HCT116 (cell line): ENCODE measurements at regions not wholly inside any gene's neighbourhood (a gene's known extent, or its start where the extent isn't known, plus 50 kb on each side); places are given as distances from the start of the nearest gene placed in this dataset.

ENCODE experiments used
- ATAC-seq: fragments of 200-7000 bp; cut with Tn5 transposase; 2 replicates; pipeline ENCODE4 v1.9.1; 2020; ENCODE audit warnings: mild to moderate bottlenecking, moderate library complexity
- BruUV-seq: library from RNA; stranded (reverse); fragments of 400-500 nt; replicated peaks from 2 replicates; lab custom pipeline; 2021; lab: Mats Ljungman, UMichigan
- CTCF ChIA-PET: fragments of 300-600 bp; sonication (Branson Sonifier 250); formaldehyde crosslinking; loops from one replicate; lab custom pipeline; 2021; ENCODE audit warnings: antibody characterized with exemption; lab: Charles Lee
- POLR2A ChIA-PET: fragments of 300-600, 350-600 bp; sonication (Branson Sonifier 250); formaldehyde crosslinking; loops from one replicate; lab custom pipeline; 2021; ENCODE audit warnings: antibody characterized with exemption; lab: Charles Lee
- RAD21 ChIA-PET, 2 experiments: fragments of 300-600 bp; sonication (Branson Sonifier 250); formaldehyde crosslinking; loops; one replicate each; lab custom pipeline; 2023; ENCODE audit warnings: low total read pairs in 2 of 2; ENCODE audit not compliant: uncharacterized antibody in 2 of 2, unreplicated experiment in 2 of 2, low non-redundant PET in 1 of 2; lab: Charles Lee
- DNase-seq: peaks from one replicate; pipeline ENCODE4 v3.0.0-alpha.2; 2010; ENCODE audit warnings: low read depth, low spot score
- H2AFZ ChIP-seq: fragments of 200-600 bp; shearing (Covaris generic), sonication (generic); 2 replicates; pipeline ENCODE4 v1.6.1; 2017; ENCODE audit warnings: low read depth, mixed run types, mixed read lengths, antibody characterized with exemption, low read length; ENCODE audit not compliant: poor library complexity, severe bottlenecking
- H3K27ac ChIP-seq: 2 replicates; pipeline ENCODE4 v1.5.1; 2012; ENCODE audit warnings: low read depth, low read length
- H3K27me3 ChIP-seq: fragments of 200-600 bp; sonication (generic); 2 replicates; pipeline ENCODE4 v1.6.1; 2016; ENCODE audit warnings: mixed run types, low read length, mixed read lengths; ENCODE audit not compliant: insufficient read depth
- H3K36me3 ChIP-seq, 2 experiments: fragments of 200-500 bp in 1 of 2; fragments of 200-600 bp in 1 of 2; sonication (Bioruptor generic) in 1 of 2; sonication (generic) in 1 of 2; 2 replicates each; pipeline versions ENCODE4 v1.5.1 to v1.6.1; 2014 to 2016; ENCODE audit warnings: low read length in 2 of 2, inconsistent platforms in 1 of 2, mixed read lengths in 1 of 2, mixed run types in 1 of 2; ENCODE audit not compliant: insufficient read depth in 2 of 2, control insufficient read depth in 1 of 2
- H3K4me1 ChIP-seq, 2 experiments: fragments of 200-600 bp in 1 of 2; sonication (generic) in 1 of 2; 2 replicates each; pipeline versions ENCODE4 v1.5.1 to v1.6.1; 2012 to 2017; ENCODE audit warnings: low read length in 2 of 2, inconsistent platforms in 1 of 2, mild to moderate bottlenecking in 1 of 2, mixed read lengths in 1 of 2, mixed run types in 1 of 2, moderate library complexity in 1 of 2; ENCODE audit not compliant: insufficient read depth in 2 of 2, control insufficient read depth in 1 of 2
- H3K4me2 ChIP-seq: fragments of 200-600 bp; sonication (generic); 2 replicates; pipeline ENCODE4 v1.6.1; 2017; ENCODE audit warnings: mixed run types, low read length, mixed read lengths
- H3K4me3 ChIP-seq, 2 experiments: fragments of 200-600 bp in 1 of 2; sonication (generic) in 1 of 2; replicated peaks in 1 of 2; 2 replicates each; pipeline ENCODE4 v1.5.1; 2011 to 2016; ENCODE audit warnings: low read length in 2 of 2, control low read depth in 1 of 2, low read depth in 1 of 2, mild to moderate bottlenecking in 1 of 2, mixed read lengths in 1 of 2, mixed run types in 1 of 2
- H3K79me2 ChIP-seq: fragments of 200-600 bp; sonication (generic); 2 replicates; pipeline ENCODE4 v1.6.1; 2017; ENCODE audit warnings: mild to moderate bottlenecking, mixed run types, low read length, moderate library complexity, mixed read lengths; ENCODE audit not compliant: insufficient read depth
- H3K9ac ChIP-seq: fragments of 200-600 bp; sonication (generic); 2 replicates; pipeline ENCODE4 v1.6.1; 2016; ENCODE audit warnings: low read length, mixed read lengths
- H3K9me2 ChIP-seq: fragments of 200-600 bp; sonication (generic), shearing (Covaris generic); 2 replicates; pipeline ENCODE4 v1.6.1; 2017; ENCODE audit warnings: mixed run types, mild to moderate bottlenecking, moderate library complexity; ENCODE audit not compliant: insufficient read depth
- H3K9me3 ChIP-seq, 2 experiments: fragments of 200-500 bp in 1 of 2; fragments of 200-600 bp in 1 of 2; sonication (Bioruptor generic) in 1 of 2; sonication (generic) in 1 of 2; 2 replicates each; pipeline ENCODE4 v1.6.1; 2014 to 2017; ENCODE audit warnings: low read length in 2 of 2, mixed read lengths in 2 of 2, inconsistent platforms in 1 of 2, low read depth in 1 of 2, mild to moderate bottlenecking in 1 of 2, mixed run types in 1 of 2, moderate library complexity in 1 of 2; ENCODE audit not compliant: control insufficient read depth in 1 of 2, insufficient read depth in 1 of 2
- H4K20me1 ChIP-seq: fragments of 200-600 bp; sonication (generic), shearing (Covaris generic); 2 replicates; pipeline ENCODE4 v1.6.1; 2017; ENCODE audit warnings: mixed run types, mild to moderate bottlenecking, moderate library complexity; ENCODE audit not compliant: insufficient read depth
- CBX3 ChIP-seq: IDR thresholded peaks from 2 replicates; pipeline ENCODE4 v1.6.1; 2012; ENCODE audit warnings: low read depth
- CEBPB ChIP-seq: IDR thresholded peaks from 2 replicates; pipeline ENCODE4 v1.6.1; 2012; ENCODE audit warnings: low read depth
- CTCF ChIP-seq, 3 experiments: fragments of 200-600 bp in 1 of 3; sonication (generic) in 1 of 3; IDR thresholded peaks in 2 of 3; conservative IDR thresholded peaks in 1 of 3; 2 replicates each; pipeline ENCODE4 v1.5.1; 2012 to 2017; ENCODE audit warnings: low read depth in 2 of 3, low read length in 2 of 3, antibody characterized with exemption in 1 of 3, borderline replicate concordance in 1 of 3, control low read depth in 1 of 3, mild to moderate bottlenecking in 1 of 3, mixed read lengths in 1 of 3, mixed run types in 1 of 3, moderate library complexity in 1 of 3; ENCODE audit not compliant: insufficient read depth in 1 of 3
- EZH2 ChIP-seq: fragments of 200-600 bp; sonication (generic); IDR thresholded peaks from 2 replicates; pipeline ENCODE4 v1.6.1; 2017; ENCODE audit warnings: antibody characterized with exemption, mixed run types
- EZH2phosphoT487 ChIP-seq: fragments of 200-600 bp; IDR thresholded peaks from 2 replicates; pipeline ENCODE4 v1.6.1; 2018; ENCODE audit warnings: antibody characterized with exemption, borderline replicate concordance
- FOSL1 ChIP-seq: IDR thresholded peaks from 2 replicates; pipeline ENCODE4 v1.6.1; 2012; ENCODE audit warnings: low read depth
- JUND ChIP-seq: IDR thresholded peaks from 2 replicates; pipeline ENCODE4 v1.6.1; 2012
- MAX ChIP-seq: IDR thresholded peaks from 2 replicates; pipeline ENCODE4 v1.6.1; 2012
- POLR2A ChIP-seq: IDR thresholded peaks from 2 replicates; pipeline ENCODE4 v1.7.0; 2011; ENCODE audit warnings: borderline replicate concordance; ENCODE audit not compliant: insufficient read depth, insufficient read length; ENCODE audit errors: extremely low read depth
- POLR2AphosphoS5 ChIP-seq: IDR thresholded peaks from 2 replicates; pipeline ENCODE4 v1.6.1; 2011; ENCODE audit warnings: mild to moderate bottlenecking, low read depth, low read length, moderate library complexity
- RAD21 ChIP-seq: IDR thresholded peaks from 2 replicates; pipeline ENCODE4 v1.6.1; 2012; ENCODE audit warnings: low read depth, mild to moderate bottlenecking
- REST ChIP-seq: IDR thresholded peaks from 2 replicates; pipeline ENCODE4 v1.6.1; 2012; ENCODE audit warnings: low read depth
- SIN3A ChIP-seq: IDR thresholded peaks from 2 replicates; pipeline ENCODE4 v1.6.1; 2012; ENCODE audit warnings: low read depth
- ZBTB33 ChIP-seq: IDR thresholded peaks from 2 replicates; pipeline ENCODE4 v1.6.1; 2011; ENCODE audit warnings: mild to moderate bottlenecking, low read length, moderate library complexity; ENCODE audit not compliant: insufficient replicate concordance; ENCODE audit errors: extremely low read depth
- intact Hi-C: fragments of 100-400 bp; cut with micrococcal nuclease; formaldehyde crosslinking; loops from 2 replicates; pipeline ENCODE4 v1.10.0; 2022

GRCh38 chr12:85679296-85679695, 156.9 kb downstream of the RASSF9 start:
- intact Hi-C loops = no loop called here
- DNase-seq (no peak), ATAC-seq (no peak)
- Histone ChIP-seq H3K9ac (no peak overlapping the region), H4K20me1 (no peaks in the 10 kb centered on the region), H3K4me2 (no peak overlapping the region), H3K27ac (no peak overlapping the region), H3K9me2 (no peaks in the 10 kb centered on the region), H2AFZ (no peak overlapping the region), H3K9me3 (no peaks in the 10 kb centered on the region), H3K79me2 (no peaks in the 10 kb centered on the region), H3K4me1 (no peaks in the 10 kb centered on the region), H3K36me3 (no peaks in the 10 kb centered on the region), H3K4me3 (no peak overlapping the region), H3K27me3 (no peaks in the 10 kb centered on the region)
- BruUV-seq = no TSS peak
- CTCF ChIA-PET = no interaction called here
- RAD21 ChIA-PET = no interaction called here
- TF ChIP-seq FOSL1 = no peak
- no peak for TF ChIP-seq POLR2AphosphoS5
- TF ChIP-seq CBX3 = no peak
- no peak for TF ChIP-seq JUND
- no peak for TF ChIP-seq EZH2phosphoT487
- no peak for TF ChIP-seq MAX
- no peak for TF ChIP-seq ZBTB33
- no peak for TF ChIP-seq REST
- TF ChIP-seq SIN3A = no peak
- TF ChIP-seq EZH2 = no peak
- TF ChIP-seq POLR2A = no peak
- TF ChIP-seq CEBPB = no peak
- TF ChIP-seq RAD21 = no peak
- no peak for TF ChIP-seq CTCF (IDR thresholded peaks at IDR 0.05 in 2 of 3, conservative IDR thresholded peaks at IDR 0.05 in 1 of 3; ENCODE audit: borderline replicate concordance in 1 of 3, insufficient read depth in 1 of 3, low read depth in 2 of 3, low read length in 2 of 3)
- POLR2A ChIA-PET = no interaction called here
